ENCODE measurements at regions not wholly inside any gene's neighbourhood (a gene's known extent, or its start where the extent isn't known, plus 50 kb on each side); places are given as distances from the start of the nearest gene placed in this dataset.
"Not testable (repeated sequence)": the region's sequence is repeated elsewhere in the genome, so short reads cannot be mapped to it uniquely, and the experiment has no call there.

GRCh38 chr3:40751666-40752065, 226.9 kb downstream of the ZNF621 start:
- DNase-seq (ENCODE audit: low read depth in 2 of 3, low spot score in 2 of 3) = no peak

GRCh38 chr3:40752492-40752891, 227.7 kb downstream of the ZNF621 start:
- DNase-seq (ENCODE audit: low read depth in 2 of 3, low spot score in 2 of 3) = no peak

- no peak for DNase-seq (ENCODE audit: low read depth in 2 of 3, low spot score in 2 of 3)
Observed at GRCh38 chr3:40753291-40753770, 228.6 kb downstream of the ZNF621 start.

GRCh38 chr3:40753951-40754350, 229.2 kb downstream of the ZNF621 start:
- no peak for DNase-seq (ENCODE audit: low read depth in 2 of 3, low spot score in 2 of 3)

- no peak for DNase-seq (ENCODE audit: low read depth in 2 of 3, low spot score in 2 of 3)
Observed at GRCh38 chr3:40754994-40755393, 230.2 kb downstream of the ZNF621 start.

GRCh38 chr3:40756500-40756899, 231.7 kb downstream of the ZNF621 start:
- no peak for DNase-seq (ENCODE audit: low read depth in 2 of 3, low spot score in 2 of 3)

GRCh38 chr3:40762771-40763170, 238.0 kb downstream of the ZNF621 start:
- DNase-seq (ENCODE audit: low read depth in 2 of 3, low spot score in 2 of 3) = not testable (repeated sequence)

- no peak for DNase-seq (ENCODE audit: low read depth in 2 of 3, low spot score in 2 of 3)
Observed at GRCh38 chr3:40763807-40764206, 239.0 kb downstream of the ZNF621 start.

- no peak for DNase-seq (ENCODE audit: low read depth in 2 of 3, low spot score in 2 of 3)
Observed at GRCh38 chr3:40764747-40765146, 240.0 kb downstream of the ZNF621 start.

- no peak for DNase-seq (ENCODE audit: low read depth in 2 of 3, low spot score in 2 of 3)
Observed at GRCh38 chr3:40765884-40766283, 241.1 kb downstream of the ZNF621 start.

GRCh38 chr3:40766396-40766795, 241.6 kb downstream of the ZNF621 start:
- DNase-seq (ENCODE audit: low read depth in 2 of 3, low spot score in 2 of 3) = no peak

- DNase-seq (ENCODE audit: low read depth in 2 of 3, low spot score in 2 of 3) = no peak
Observed at GRCh38 chr3:40768046-40768445, 243.3 kb downstream of the ZNF621 start.

- no peak for DNase-seq (ENCODE audit: low read depth in 2 of 3, low spot score in 2 of 3)
Observed at GRCh38 chr3:40768536-40768935, 243.8 kb downstream of the ZNF621 start.

- DNase-seq (ENCODE audit: low read depth in 2 of 3, low spot score in 2 of 3) = no peak
Observed at GRCh38 chr3:40770061-40770460, 245.3 kb downstream of the ZNF621 start.

- DNase-seq (ENCODE audit: low read depth in 2 of 3, low spot score in 2 of 3) = no peak
Observed at GRCh38 chr3:40771112-40771511, 246.4 kb downstream of the ZNF621 start.

GRCh38 chr3:40779039-40779438, 254.3 kb downstream of the ZNF621 start:
- DNase-seq (ENCODE audit: low read depth in 2 of 3, low spot score in 2 of 3) = no peak

GRCh38 chr3:40780291-40780924, 255.6 kb downstream of the ZNF621 start:
- no peak for DNase-seq (ENCODE audit: low read depth in 2 of 3, low spot score in 2 of 3)

GRCh38 chr3:40780925-40781406, 256.2 kb downstream of the ZNF621 start:
- no peak for DNase-seq (ENCODE audit: low read depth in 2 of 3, low spot score in 2 of 3)

GRCh38 chr3:40782111-40782721, 257.5 kb downstream of the ZNF621 start:
- no peak for DNase-seq (ENCODE audit: low read depth in 2 of 3, low spot score in 2 of 3)

GRCh38 chr3:40790746-40791145, 266.0 kb downstream of the ZNF621 start:
- no peak for DNase-seq (ENCODE audit: low read depth in 2 of 3, low spot score in 2 of 3)

- no peak for DNase-seq (ENCODE audit: low read depth in 2 of 3, low spot score in 2 of 3)
Observed at GRCh38 chr3:40793730-40794129, 269.0 kb downstream of the ZNF621 start.

GRCh38 chr3:40800343-40800742, 275.6 kb downstream of the ZNF621 start:
- no peak for DNase-seq (ENCODE audit: low read depth in 2 of 3, low spot score in 2 of 3)

- DNase-seq (ENCODE audit: low read depth in 2 of 3, low spot score in 2 of 3) = no peak
Observed at GRCh38 chr3:40801284-40801741, 276.6 kb downstream of the ZNF621 start.

All from activated CD8-positive, alpha-beta memory T cell treated with anti-CD3 and anti-CD28 coated beads for 48 hours (primary cell).